ENCODE measurements at regions not wholly inside any gene's neighbourhood (a gene's known extent, or its start where the extent isn't known, plus 50 kb on each side); places are given as distances from the start of the nearest gene placed in this dataset.

DNA sequence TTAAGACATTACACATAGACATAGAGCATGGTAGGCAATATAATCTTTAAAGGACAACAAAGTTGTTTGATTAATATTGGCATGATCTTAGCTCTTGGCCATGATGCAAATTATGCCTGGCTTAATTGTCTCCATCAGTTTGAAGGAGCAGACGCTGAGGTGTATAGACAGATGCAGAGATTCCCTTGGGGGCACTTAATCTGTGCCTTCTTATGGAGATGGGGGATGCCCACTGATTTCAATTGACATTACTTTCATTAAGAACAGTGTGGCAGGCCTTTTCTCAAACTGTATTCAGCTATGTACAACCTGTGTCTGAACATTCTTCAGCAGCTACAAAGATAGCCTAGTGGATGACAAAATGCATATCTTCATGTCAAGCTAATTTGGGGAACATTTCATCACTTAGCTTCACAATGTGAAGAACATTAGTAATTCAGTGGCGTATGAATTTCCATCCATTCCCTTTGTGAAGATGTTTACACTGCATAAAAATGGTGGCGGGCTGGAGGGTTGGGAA, 85.3 kb upstream of the MYCBP2 start:
- TF ChIP-seq, protein P1, sequence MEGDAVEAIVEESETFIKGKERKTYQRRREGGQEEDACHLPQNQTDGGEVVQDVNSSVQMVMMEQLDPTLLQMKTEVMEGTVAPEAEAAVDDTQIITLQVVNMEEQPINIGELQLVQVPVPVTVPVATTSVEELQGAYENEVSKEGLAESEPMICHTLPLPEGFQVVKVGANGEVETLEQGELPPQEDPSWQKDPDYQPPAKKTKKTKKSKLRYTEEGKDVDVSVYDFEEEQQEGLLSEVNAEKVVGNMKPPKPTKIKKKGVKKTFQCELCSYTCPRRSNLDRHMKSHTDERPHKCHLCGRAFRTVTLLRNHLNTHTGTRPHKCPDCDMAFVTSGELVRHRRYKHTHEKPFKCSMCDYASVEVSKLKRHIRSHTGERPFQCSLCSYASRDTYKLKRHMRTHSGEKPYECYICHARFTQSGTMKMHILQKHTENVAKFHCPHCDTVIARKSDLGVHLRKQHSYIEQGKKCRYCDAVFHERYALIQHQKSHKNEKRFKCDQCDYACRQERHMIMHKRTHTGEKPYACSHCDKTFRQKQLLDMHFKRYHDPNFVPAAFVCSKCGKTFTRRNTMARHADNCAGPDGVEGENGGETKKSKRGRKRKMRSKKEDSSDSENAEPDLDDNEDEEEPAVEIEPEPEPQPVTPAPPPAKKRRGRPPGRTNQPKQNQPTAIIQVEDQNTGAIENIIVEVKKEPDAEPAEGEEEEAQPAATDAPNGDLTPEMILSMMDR (IDR thresholded peaks at IDR 0.05; ENCODE audit: extremely low read depth, missing control alignments) = no peak
- DNase-seq (ENCODE audit: low spot score) = no peak

DNA sequence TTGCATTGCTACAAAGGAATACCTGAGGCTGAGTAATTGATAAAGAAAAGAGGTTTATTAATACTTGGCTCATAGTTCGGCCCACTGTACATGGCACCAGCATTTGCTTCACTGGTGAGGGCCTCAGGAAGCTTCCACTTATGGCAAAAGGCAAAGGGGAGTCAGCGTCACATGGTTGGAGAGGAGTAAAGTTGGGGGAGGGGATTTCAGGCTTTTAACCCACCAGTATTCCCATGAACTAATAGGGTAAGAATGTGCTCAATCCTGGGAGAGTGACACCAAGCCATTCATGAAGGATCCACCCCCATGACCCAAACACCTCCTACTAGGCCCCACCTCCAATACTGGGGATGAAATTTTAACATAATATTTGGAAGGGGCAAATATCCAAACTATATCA, 82.5 kb upstream of the MYCBP2 start:
- TF ChIP-seq, protein P1 (IDR thresholded peaks at IDR 0.05; ENCODE audit: extremely low read depth, missing control alignments) = no peak
- no peak for DNase-seq (ENCODE audit: low spot score)

DNA sequence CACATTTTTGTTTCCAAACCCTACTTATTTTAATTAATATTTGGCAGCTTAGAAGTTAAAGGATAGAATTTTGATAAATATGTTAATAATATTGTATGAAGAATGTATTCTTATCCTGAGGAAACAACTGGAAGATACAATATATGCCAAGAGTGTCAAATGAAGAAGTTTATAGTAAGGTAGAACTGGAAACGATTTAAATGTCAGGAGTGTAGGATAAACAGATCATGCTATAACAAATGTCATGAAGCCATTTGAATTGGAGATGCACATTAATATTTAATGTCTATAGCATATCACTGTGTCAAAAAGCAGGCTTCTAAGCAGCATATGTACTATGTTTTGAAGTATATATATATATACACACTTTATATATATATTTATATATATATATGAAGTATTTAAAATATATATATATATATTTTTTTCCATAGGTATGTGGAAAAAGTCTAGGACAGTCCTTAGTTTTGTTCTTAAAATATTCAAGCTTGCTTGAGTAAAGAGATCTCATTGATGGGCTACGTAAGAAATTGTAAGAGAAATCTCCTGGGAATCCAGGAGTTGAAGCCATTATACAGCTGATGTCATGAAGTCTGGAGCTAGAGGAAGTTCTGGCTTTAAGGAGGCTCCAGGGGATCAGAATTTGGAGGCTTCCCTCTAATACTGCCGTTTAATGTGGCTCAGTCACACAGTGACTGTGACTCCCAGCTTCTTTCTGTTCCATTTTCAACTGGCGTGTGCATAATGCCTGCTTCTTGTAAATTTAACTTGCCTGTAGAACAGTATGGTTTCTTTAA, 79.9 kb upstream of the MYCBP2 start:
- DNase-seq (ENCODE audit: low spot score) = no peak
- TF ChIP-seq, protein P1 (IDR thresholded peaks at IDR 0.05; ENCODE audit: extremely low read depth, missing control alignments) = no peak

DNA sequence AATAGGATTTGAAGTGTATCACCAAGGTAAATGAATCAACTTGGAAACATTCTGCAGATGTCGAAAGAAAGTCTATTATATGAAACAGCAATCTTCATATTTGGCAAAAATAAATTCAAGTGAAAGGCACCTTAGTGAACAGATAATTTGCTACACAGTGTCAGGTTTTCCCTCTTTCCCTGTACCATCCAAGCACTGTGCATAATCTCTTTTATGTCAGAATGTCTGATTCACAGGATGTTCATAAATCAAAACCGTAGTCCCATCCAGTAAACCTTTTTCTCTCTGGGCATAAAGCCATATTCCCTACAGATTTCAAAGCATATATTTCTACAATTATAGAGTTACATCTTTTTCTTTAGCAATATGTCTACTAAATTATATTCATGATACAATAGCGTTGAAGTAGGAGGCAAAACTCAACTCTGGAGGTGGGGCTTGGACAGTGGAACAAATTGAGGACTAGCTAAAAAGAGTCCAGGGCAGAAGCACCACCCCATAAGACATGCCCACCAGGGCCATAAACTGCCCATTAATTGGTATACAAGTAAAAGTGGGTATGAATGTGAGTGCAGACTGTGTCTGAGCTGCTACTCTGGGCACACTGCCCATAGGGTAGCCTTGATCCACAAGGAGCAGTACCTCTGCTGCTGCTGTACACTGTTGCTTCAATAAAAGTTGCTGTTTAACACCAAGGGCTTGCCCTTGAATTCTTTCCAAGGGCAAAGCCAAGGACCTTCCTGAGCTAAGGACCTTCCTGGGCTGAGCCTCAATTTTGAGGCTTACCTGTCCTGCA, 72.1 kb upstream of the MYCBP2 start:
- TF ChIP-seq, protein P1 (IDR thresholded peaks at IDR 0.05; ENCODE audit: extremely low read depth, missing control alignments) = no peak
- no peak for DNase-seq (ENCODE audit: low spot score)

DNA sequence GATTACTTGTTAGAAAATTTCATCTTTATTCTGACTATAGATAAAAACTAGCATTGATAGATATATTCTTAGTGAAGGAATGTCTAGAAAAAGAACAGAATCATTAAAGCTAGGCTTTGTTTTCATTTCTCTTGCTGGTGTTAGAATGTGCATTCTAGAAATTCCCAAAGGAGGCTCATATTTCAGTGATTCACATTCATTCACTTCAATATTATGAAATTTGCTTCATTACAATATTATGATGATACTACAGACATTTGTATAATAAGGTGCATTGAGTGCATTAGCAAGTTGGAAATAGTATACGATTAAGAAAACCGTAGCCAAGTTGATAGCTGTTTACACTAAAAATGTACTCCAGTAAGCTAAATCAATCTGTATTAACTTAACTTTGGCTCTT, 70.7 kb upstream of the MYCBP2 start:
- no peak for DNase-seq (ENCODE audit: low spot score)

DNA sequence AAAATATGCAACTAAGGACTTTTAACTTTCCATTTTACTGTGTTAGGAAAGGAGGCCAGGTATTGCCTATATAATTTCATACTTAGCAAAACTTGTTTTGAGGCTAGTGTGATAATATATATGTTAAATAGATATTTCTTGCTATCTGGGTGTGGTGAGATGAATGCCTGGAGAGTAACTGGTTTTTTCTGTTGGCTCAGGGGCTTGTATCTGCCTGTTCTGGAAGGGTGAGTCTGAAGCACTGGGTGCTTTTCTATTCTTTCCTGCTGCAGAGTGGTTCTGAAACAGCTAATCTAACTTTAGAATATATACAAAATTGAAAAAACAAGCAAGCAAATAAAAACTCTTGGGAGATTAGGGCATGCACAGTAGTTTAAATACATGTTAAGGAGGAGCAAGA, 64.6 kb upstream of the MYCBP2 start:
- TF ChIP-seq, protein P1 (IDR thresholded peaks at IDR 0.05; ENCODE audit: extremely low read depth, missing control alignments) = no peak
- DNase-seq (ENCODE audit: low spot score) = no peak

More for the DNA sequence above, 70.7 kb upstream of the MYCBP2 start:
- TF ChIP-seq, protein P1 (IDR thresholded peaks at IDR 0.05; ENCODE audit: extremely low read depth, missing control alignments) = no peak

DNA sequence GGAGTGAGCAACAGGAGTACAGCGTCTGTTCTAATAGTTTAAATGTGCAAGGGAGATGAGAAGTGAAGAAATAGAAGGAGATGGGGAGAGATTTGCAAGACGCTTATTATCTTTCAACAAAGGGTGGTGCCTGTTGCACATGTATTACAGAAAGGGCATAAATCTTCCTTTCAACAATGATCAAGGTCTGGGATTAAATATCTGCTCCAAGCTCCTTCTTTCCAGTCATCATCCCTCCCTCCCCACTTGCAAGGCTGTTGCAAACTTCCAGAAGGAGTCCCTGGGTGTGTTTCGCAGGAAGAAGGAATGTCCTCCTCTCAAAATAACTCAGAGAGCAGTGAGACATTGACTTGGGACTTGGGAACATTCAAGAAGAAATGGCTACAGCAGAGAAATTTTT, 63.5 kb upstream of the MYCBP2 start:
- TF ChIP-seq, protein P1 (IDR thresholded peaks at IDR 0.05; ENCODE audit: extremely low read depth, missing control alignments) = no peak
- no peak for DNase-seq (ENCODE audit: low spot score)
